Large intestine (tissue), 3 donors: ENCODE measurements at regions not wholly inside any gene's neighbourhood (a gene's known extent, or its start where the extent isn't known, plus 50 kb on each side); places are given as distances from the start of the nearest gene placed in this dataset.

ENCODE experiments used
- DNase-seq, 2 donors: peaks; one replicate each; pipeline versions ENCODE4 v3.0.0 to v3.0.0-alpha.2; 2013
- H3K27ac ChIP-seq: one replicate; pipeline ENCODE4 v1.5.1; 2013; ENCODE audit warnings: low read length
- H3K27me3 ChIP-seq: 2 replicates; pipeline ENCODE4 v1.6.1; 2013; ENCODE audit warnings: low read length; ENCODE audit not compliant: control insufficient read depth, insufficient read depth
- H3K36me3 ChIP-seq: 2 replicates; pipeline ENCODE4 v1.6.1; 2013; ENCODE audit warnings: low read length; ENCODE audit not compliant: control insufficient read depth, insufficient read depth
- H3K4me1 ChIP-seq: one replicate; pipeline ENCODE4 v1.6.1; 2013; ENCODE audit warnings: low read length; ENCODE audit not compliant: control insufficient read depth, insufficient read depth
- H3K4me3 ChIP-seq: one replicate; pipeline ENCODE4 v1.5.1; 2013; ENCODE audit warnings: low read length
- H3K9me3 ChIP-seq: one replicate; pipeline ENCODE4 v1.6.1; 2013; ENCODE audit warnings: mild to moderate bottlenecking, low read depth, low read length, moderate library complexity; ENCODE audit not compliant: control insufficient read depth
- WGBS: methylation state at CpG from one replicate; pipeline ENCODE4 v1.1.5; 2013; ENCODE audit warnings: low lambda C conversion rate; ENCODE audit not compliant: insufficient coverage; 5-methylcytosine and 5-hydroxymethylcytosine counted together

DNA sequence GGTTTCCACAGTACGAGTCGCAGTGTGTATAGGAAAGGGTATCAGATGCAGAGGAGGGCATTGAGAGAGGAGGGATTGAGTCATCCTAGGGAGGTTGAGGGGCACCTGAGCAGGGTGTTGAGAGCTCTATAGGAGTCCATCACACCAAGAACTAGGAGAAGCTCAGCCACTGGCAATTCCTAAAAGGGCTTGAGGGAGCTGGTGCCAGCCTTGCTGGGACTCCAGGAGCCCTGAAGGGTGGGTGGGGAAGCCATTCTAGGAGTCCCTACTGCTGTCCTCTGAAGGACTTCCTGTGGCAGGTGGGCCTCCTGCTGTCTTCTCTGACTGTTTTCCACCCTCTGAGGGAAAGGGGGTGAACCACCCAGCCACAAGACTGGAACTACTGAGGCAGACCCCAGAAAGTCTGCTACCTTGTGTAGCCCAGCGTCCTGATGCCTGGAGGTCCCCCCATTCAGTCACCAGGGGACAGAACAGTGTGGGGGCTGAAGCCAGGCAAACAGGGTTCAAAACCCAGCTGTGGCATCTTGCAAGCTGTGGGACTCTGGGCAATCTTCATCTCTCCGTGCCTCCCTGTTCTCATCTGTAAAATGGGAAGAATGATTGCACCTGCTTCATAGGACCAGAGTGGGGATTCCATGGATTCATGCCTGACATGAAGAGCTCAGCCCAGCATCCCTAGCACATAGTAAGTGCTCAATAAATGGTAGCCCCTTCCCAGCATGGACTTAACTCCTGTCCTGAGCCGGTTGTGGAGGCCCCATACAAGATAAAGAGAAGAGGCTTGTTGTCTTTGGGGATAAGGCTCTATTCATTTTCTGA is 149.5 kb downstream of the C9orf50 start:
- Histone ChIP-seq H3K4me3 (no peak overlapping the region), H3K27me3 (no peaks in the 10 kb centered on the region), H3K9me3 (peaks cover 10% of the 10 kb centered on the region), H3K36me3 (no peaks in the 10 kb centered on the region), H3K27ac (no peak overlapping the region), H3K4me1 (no peaks in the 10 kb centered on the region)
- no CpG with 5 or more reads among the region's 5 CpGs for WGBS
- no peak for DNase-seq

GRCh38 chr9:129469988-129470316 is 150.9 kb downstream of the C9orf50 start:
- peaks cover 6% of the 10 kb centered on the region for H3K9me3 ChIP-seq
- no peak overlapping the region for H3K27ac ChIP-seq
- no peaks in the 10 kb centered on the region for H3K27me3 ChIP-seq
- no peak overlapping the region for H3K4me3 ChIP-seq
- H3K4me1 ChIP-seq: peaks cover 1% of the 10 kb centered on the region
- no CpG with 5 or more reads among the region's 6 CpGs for WGBS
- no peaks in the 10 kb centered on the region for H3K36me3 ChIP-seq
- DNase-seq: no peak

DNA sequence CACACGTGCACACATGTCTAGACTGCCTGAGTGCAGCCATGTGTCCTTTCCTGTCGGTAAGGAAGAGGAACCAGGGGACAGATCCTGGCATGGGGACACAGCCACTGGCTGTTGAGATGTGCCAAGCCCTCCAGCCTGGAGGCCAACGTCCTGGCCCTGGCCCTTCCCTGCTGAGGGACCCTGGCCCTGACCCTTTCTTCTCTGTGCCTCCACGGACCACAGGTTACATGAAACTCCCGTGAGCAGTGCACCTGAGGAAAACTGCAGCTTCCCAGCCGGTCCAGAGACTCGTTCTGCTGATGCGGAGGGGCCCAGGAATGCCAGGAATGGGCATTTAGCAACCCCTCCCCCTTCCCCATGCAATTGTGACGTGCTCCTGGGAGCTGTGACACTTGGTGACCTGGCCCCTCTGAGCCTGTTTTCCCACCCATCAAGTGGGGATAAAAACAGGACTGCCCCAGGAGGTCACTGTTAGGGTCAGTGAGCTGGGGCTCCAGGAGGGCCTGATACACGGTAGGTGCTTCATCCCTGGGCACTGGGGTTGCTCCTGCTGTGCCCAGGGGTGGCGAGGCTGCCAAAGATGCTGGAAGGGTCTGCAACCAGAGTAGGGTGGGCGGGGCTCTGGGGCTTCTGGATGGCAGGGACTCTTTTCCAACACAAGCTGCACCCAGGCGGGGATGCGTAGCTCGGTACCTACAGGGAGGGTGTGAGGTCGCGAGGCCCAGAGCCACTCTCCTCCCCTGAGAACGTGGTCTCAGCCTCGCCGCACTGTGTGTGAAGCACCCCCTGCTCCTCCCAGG is 151.5 kb downstream of the C9orf50 start:
- Histone ChIP-seq H3K27ac (no peak overlapping the region), H3K9me3 (peaks cover under 1% of the 10 kb centered on the region), H3K4me3 (no peak overlapping the region), H3K4me1 (peaks cover 5% of the 10 kb centered on the region), H3K27me3 (no peaks in the 10 kb centered on the region), H3K36me3 (no peaks in the 10 kb centered on the region)
- no peak for DNase-seq
- WGBS: no CpG with 5 or more reads among the region's 20 CpGs

DNA sequence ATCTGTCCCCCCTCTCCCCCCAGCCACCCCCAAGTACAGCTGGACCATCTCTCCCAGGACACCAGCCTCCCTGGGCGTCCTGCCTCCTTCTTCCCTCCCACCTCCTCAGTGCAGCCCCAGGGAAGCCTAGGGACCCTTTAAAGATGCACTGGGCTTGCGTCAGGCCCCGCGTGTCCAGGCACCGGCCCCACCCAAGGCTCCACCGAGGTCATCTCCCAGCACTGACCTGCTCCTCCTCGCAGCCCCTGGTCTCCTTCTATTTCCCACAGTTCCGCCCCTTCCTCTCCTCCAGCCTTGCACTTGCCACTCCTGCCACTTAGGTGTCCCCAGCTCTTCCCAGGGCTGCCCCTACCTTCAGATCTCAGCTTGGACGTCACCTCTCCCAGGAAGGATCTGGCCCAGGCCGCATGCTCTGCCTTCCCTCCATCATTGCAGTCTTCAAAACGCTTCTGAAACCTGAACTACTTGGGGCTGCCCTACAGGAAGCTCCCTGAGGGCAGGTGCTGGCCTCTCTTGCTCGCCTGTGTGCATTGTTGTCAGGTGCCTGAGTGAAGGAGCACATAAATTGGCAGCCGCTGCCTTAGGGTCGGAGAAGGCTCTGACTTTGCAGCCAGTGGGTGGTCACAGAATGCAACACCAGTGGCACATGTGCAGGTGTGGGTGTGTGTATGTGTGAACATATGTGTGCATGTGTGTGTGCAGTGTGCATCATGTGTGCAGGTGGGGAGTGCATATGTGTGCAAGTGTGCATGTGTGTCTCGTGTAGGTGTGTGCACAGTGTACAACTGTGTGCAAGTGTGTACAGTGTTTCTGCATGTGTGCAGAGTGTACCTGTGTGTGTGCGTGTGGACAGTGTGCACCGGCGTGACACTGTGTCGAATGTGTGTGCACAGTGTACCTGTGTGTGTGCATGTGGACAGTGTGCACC is 152.9 kb downstream of the C9orf50 start:
- WGBS: 100% methylated on average over 1 of the region's 19 CpGs
- no peak for DNase-seq

DNA sequence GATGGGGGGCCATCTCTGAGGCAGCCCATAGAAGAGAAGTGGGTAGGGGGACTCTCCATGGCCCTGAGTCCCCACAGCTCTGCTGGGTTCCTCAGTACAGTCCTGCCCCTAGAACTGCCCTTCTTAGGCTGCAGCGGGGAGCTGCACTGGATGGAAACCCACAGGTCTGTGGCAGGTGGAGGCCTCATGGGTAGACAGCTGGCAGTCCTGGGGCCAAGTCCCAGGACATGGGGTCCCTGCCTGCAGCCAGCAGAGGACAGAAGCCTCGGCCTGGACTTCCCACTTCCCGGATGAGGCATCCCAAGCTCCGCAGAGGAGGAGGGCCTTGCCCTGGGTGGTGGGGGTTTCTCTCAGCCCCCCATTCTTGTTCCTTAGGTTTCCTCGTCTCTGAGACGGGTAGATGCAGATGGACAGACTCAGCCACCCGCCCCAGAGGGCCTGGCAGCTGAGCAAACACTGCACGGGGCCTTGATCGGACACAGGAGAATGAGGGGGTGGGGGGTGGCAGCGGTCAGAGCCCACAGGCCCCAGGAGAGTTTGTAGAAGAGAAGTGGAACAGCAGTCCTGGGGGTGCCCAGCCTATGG is 153.8 kb downstream of the C9orf50 start:
- Histone ChIP-seq H3K27ac (no peak overlapping the region), H3K4me3 (no peak overlapping the region), H3K36me3 (no peaks in the 10 kb centered on the region), H3K9me3 (no peaks in the 10 kb centered on the region), H3K4me1 (peaks cover 5% of the 10 kb centered on the region), H3K27me3 (no peaks in the 10 kb centered on the region)
- DNase-seq: no peak
- WGBS: no CpG with 5 or more reads among the region's 10 CpGs

More for the DNA sequence above, 152.9 kb downstream of the C9orf50 start:
- Histone ChIP-seq H3K36me3 (no peaks in the 10 kb centered on the region), H3K9me3 (no peaks in the 10 kb centered on the region), H3K4me3 (no peak overlapping the region), H3K27ac (no peak overlapping the region), H3K4me1 (peaks cover 5% of the 10 kb centered on the region), H3K27me3 (no peaks in the 10 kb centered on the region)

- H3K27me3 ChIP-seq: no peaks in the 10 kb centered on the region
- no peak for DNase-seq
- H3K27ac ChIP-seq: no peak overlapping the region
- H3K36me3 ChIP-seq: no peaks in the 10 kb centered on the region
- WGBS: no CpG with 5 or more reads among the region's 14 CpGs
- H3K4me3 ChIP-seq: no peak overlapping the region
- no peaks in the 10 kb centered on the region for H3K9me3 ChIP-seq
- H3K4me1 ChIP-seq: peaks cover 10% of the 10 kb centered on the region
These were observed 154.9 kb downstream of the C9orf50 start for GRCh38 chr9:129465834-129466535.

DNA sequence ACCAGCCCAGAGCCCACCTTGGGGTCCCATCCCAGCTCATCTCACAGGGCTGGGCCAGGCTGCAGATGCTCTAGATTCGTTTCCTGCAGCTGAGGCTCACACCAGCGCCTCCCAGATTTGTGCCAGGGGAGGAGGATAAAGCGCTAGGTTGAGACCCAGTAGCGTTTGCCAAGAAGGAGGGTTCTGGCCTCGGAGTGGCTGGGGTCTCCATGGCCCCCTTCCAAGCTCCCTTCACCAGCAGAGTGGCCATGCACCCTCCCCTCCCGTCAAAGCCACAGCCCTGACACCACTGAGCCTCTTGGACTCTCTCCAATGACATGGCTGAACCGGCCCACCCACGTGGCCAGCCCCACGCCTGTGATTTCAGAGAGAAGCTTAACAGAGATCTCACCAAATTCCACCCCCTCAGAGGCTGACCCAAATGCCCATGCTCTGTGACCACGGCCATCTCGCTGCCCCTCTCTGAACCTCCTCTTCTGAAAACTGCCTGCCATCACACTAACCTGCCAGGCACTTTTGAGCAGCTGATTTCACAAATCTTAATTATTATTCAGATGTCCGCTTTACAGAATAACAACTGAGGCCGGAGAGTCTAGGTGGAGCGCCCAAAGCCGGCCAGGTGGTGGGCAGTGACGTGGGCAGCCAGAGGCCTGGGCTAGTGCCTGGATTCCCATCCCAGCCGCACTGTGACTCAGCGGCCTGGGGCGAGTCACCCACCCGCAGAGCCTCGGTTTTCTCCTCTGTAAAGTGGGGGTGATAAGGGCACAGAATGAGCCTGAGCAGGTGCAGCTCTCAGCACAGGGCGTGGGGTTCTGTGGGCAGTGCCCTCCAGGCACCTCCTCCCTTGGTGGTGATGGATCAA is 155.7 kb downstream of the C9orf50 start:
- Histone ChIP-seq H3K4me3 (no peak overlapping the region), H3K4me1 (peaks cover 15% of the 10 kb centered on the region), H3K9me3 (no peaks in the 10 kb centered on the region), H3K27ac (no peak overlapping the region), H3K27me3 (no peaks in the 10 kb centered on the region), H3K36me3 (no peaks in the 10 kb centered on the region)
- DNase-seq: no peak
- WGBS: no CpG with 5 or more reads among the region's 22 CpGs

GRCh38 chr9:129463994-129464393 is 156.9 kb downstream of the C9orf50 start:
- Histone ChIP-seq H3K4me3 (no peak overlapping the region), H3K9me3 (no peaks in the 10 kb centered on the region), H3K27me3 (no peaks in the 10 kb centered on the region), H3K36me3 (no peaks in the 10 kb centered on the region), H3K27ac (no peak overlapping the region), H3K4me1 (peaks cover 26% of the 10 kb centered on the region)
- WGBS: no CpG with 5 or more reads among the region's 5 CpGs
- no peak for DNase-seq

- Histone ChIP-seq H3K27me3 (no peaks in the 10 kb centered on the region), H3K4me1 (peaks cover 31% of the 10 kb centered on the region), H3K27ac (no peak overlapping the region)
These were observed 157.4 kb downstream of the C9orf50 start for GRCh38 chr9:129463477-129463876.

More at GRCh38 chr9:129463477-129463876, 157.4 kb downstream of the C9orf50 start:
- no CpG with 5 or more reads among the region's 10 CpGs for WGBS
- Histone ChIP-seq H3K36me3 (no peaks in the 10 kb centered on the region), H3K4me3 (no peak overlapping the region), H3K9me3 (no peaks in the 10 kb centered on the region)
- DNase-seq: no peak
